UCSD-AML1 (cell line): ENCODE measurements at regions not wholly inside any gene's neighbourhood (a gene's known extent, or its start where the extent isn't known, plus 50 kb on each side); places are given as distances from the start of the nearest gene placed in this dataset.
"Not testable (repeated sequence)": the region's sequence is repeated elsewhere in the genome, so short reads cannot be mapped to it uniquely, and the experiment has no call there.

ENCODE experiments used
- DNase-seq: peaks from one replicate; lab custom pipeline; 2025; ENCODE audit not compliant: unreplicated experiment; lab: John Stamatoyannopoulos, UW

DNA sequence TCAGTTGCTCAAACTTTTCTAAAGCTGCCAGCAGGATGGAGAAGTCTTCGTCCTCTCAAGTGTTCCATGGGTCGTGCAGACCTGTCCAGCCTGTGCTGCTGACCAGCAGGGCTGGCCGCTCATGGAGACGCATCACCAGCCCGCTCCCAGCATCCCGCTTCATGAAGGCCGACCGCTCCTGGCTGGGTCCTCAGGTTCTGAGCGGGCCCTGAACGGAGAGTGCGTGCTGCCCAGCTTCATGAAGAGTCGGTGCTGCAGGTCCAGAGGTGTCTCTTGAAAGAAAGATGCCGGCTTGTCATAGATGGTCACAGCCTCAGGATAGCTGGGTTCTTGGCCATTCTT is 75.8 kb upstream of the KCNAB1 start:
- no peak for DNase-seq

DNA sequence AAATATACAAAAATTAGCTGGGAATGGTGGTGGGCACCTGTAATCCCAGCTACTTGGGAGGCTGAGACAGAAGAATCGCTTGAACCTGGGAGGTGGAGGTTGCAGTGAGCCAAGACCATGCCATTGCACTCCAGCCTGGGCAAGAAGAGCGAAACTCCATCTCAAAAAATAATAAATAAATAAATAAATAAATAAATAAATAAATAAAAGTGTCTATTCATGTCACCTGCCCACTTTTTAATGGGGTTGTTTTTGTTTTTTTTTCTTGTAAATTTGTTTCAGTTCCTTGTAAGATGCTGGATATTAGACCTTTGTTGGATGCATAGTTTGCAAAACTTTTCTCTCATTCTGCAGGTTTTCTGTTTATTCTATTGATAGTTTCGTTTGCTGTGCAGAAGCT is 71.9 kb upstream of the KCNAB1 start:
- not testable (repeated sequence) for DNase-seq

DNA sequence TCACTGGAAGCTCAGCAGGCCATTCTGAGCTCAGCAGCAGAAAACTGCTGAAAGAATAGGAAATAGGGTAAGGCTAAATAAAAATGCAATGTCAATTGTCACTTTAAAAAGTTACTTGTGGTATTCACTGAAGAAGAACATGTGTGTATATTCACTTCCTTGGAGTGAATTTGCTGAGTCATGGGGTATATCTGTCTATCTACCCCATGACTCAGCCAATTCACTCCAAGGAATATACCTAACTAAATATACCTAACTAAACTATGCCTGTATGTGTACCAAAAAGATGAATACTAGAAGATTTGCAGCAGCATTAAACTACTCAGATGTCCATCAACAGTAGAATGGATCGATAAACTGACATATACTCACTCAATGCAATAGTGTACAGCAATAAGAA is 69.5 kb upstream of the KCNAB1 start:
- DNase-seq: no peak

DNA sequence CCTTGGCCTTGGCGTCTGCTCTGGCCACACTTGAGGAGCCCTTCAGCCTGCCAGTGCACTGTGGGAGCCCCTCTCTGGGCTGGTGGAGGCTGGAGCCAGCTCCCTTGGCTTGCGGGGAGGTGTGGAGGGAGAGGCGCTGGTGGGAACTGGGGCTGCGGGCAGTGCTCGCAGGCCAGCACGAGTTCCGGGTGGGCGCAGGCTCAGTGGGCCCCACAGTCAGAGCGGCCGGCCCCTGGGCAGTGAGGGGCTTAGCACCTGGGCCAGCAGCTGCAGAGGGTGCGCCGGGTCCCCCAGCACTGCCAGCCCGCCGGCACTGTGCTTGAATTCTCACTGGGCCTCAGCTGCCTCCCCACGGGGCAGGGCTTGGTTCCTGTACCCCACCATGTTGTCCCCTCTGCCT is 68.7 kb upstream of the KCNAB1 start:
- no peak for DNase-seq

DNA sequence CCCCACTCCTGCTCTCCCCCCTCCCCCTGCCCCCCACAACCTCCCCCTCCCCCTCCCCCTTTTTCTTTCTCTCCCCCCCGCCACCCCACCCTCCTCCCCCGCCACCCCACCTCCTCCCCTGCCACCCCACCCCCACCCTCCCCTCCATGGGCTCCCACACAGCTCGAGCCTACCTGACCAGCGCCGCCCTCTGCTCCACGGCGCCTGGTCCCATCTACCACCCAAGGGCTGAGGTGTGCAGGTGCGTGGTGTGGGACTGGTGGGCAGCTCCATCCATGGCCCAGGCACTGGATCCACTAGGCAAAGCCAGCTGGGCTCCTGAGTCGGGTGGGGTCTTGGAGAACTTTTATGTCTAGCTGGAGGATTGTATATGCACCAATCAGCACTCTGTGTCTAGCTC is 68.3 kb upstream of the KCNAB1 start:
- no peak for DNase-seq

DNA sequence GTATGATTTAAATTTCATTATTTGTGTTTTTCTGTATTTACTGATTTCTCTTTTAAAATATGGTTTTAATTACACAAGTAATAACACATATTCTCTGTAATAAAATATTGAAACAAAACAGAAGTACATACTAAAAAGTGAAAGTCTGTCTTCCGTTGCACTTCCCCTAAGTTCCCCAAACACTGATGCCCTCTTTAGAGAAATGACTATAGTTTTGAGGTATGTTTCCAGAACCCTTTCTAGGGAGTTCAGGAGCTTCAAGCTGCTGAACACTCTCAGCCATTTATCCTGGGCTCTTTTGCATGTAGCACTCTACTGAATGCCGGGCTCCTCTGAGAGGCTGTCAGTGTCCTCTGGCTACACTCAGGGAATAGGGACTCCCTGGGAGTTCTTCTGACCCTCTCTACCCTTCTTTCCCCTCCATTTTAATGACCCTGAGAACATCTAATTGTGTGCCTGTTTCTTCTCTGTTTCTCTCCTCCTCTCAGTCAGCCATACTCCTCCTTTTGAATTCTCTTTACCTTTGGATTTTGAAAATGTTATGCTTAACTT is 60.4 kb upstream of the KCNAB1 start:
- DNase-seq: no peak

DNA sequence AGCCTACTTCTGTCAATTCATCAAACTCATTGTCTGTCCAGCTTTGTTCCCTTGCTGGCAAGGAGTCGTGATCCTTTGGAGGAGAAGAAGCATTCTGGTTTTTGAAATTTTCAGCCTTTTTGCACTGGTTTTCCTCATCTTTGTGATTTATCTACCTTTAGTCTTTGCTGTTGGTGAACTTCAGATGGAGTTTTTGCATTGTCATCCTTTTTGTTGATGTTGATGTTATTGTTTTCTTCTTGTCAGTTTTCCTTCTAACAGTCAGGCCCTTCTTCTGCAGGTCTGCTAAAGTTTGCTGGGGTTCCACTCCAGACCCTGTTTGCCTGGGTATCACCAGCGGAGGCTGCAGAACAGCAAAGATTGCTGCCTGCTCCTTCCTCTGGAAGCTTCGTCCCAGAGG is 52.2 kb upstream of the KCNAB1 start:
- DNase-seq: not testable (repeated sequence)

DNA sequence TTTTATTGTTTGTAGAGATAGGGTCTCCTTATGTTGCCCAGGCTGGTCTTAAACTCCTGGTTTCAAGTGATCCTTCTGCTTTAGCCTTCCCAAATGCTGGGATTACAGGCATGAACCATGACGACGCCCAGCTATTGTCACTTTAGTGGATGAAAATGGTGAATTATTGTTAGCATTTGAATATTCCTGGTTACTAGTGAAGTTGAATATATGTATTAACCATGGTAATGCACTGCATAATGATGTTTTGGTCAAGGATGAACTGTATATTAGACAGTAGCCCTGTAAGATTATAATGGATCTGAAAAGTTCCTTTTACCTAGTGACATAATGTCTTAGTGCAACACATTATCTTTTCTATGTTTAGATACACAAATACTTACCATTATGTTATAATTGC is 50.4 kb upstream of the KCNAB1 start:
- no peak for DNase-seq
